GM12873 (cell line): ENCODE measurements at regions not wholly inside any gene's neighbourhood (a gene's known extent, or its start where the extent isn't known, plus 50 kb on each side); places are given as distances from the start of the nearest gene placed in this dataset.

ENCODE experiments used
- TF ChIP-seq, protein P1 (sequence below): IDR thresholded peaks from 2 replicates; pipeline ENCODE4 v1.5.1; 2012; ENCODE audit warnings: low read depth, mild to moderate bottlenecking, moderate library complexity, low read length, control low read depth; ENCODE audit not compliant: insufficient read depth; ENCODE audit errors: missing control alignments

GRCh38 chr1:213820362-213821149 is 167.2 kb upstream of the PROX1 start:
- TF ChIP-seq, protein P1, sequence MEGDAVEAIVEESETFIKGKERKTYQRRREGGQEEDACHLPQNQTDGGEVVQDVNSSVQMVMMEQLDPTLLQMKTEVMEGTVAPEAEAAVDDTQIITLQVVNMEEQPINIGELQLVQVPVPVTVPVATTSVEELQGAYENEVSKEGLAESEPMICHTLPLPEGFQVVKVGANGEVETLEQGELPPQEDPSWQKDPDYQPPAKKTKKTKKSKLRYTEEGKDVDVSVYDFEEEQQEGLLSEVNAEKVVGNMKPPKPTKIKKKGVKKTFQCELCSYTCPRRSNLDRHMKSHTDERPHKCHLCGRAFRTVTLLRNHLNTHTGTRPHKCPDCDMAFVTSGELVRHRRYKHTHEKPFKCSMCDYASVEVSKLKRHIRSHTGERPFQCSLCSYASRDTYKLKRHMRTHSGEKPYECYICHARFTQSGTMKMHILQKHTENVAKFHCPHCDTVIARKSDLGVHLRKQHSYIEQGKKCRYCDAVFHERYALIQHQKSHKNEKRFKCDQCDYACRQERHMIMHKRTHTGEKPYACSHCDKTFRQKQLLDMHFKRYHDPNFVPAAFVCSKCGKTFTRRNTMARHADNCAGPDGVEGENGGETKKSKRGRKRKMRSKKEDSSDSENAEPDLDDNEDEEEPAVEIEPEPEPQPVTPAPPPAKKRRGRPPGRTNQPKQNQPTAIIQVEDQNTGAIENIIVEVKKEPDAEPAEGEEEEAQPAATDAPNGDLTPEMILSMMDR = no peak

- TF ChIP-seq, protein P1 = no peak
Observed at GRCh38 chr1:213821175-213821942, 166.4 kb upstream of the PROX1 start.

DNA sequence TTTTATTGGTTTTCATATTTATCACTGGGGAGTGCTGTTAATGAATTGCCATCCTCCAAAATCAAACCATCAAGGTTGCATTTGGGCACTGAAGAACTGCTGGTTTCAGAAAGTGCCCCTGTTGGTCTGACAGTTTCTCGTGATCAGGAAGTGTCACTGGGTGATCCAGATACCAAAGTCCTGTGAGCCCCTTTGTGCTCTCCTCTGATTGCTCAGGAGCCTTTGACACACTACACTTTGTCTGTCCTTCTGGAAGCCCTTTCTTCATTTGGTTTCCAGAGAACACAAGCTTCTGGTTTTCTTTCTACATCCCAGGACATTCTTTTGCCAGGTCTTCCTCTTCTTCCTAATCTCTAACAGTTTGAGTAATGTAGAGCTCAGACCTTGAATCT is 165.8 kb upstream of the PROX1 start:
- TF ChIP-seq, protein P1 = no peak

DNA sequence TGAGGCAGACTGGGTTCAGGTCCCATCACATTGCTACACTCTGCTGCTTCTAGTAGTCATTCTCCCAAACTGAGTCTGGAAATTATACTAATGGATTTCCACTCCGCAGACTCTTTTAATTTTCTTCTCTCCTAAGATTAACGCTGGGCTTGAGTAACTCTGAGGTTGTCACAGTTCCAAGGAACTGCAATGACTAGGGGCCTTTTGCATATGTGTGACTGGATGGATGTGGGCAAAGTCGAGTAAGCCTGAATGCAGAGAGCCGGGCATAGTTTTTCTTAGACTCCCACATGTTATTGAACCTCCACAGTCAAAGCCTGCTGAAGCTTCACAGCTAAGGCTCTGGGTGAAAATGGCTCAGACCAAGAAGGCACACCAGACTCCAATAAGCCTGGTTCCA is 160.9 kb upstream of the PROX1 start:
- TF ChIP-seq, protein P1 = no peak

GRCh38 chr1:213828867-213829266 is 158.9 kb upstream of the PROX1 start:
- TF ChIP-seq, protein P1 = no peak

DNA sequence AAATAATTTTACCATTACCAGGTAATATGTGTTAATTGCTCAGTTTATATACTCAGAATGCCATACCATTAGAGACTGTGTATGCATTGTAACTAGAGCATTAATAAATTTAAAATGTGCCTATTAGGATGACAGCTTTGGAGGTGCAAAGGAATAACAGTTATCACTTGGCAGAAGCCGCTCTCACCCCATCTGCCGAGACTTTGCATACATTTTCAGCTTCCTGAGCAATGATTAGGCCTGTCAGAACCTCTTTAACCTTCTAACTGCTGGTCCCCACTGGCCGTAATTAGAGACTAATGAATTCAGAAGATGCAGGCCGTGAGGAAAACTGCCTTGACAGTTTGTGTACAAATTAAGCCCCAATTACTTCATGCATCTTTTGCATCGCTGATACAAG is 158.0 kb upstream of the PROX1 start:
- TF ChIP-seq, protein P1 = no peak

DNA sequence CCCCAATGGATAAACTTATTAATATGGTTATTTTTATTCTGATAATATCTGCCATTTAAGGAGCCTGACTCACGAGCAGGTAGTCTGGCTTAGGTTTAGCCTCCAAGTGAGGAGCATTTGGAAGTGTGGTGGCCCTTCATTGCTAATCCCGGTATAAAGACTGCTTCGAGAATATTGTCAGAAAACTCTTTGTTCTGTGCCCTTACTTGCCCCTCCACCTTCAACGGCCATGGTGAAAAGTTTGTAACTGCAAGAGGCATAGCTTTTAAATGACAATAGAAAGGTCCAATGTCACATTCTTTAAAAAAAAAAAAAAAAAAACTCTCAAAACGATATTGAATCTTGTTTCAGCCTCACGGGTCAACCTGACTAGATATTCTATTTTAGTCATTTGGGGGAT is 157.4 kb upstream of the PROX1 start:
- TF ChIP-seq, protein P1 = no peak
